H9 (cell line): ENCODE measurements at regions not wholly inside any gene's neighbourhood (a gene's known extent, or its start where the extent isn't known, plus 50 kb on each side); places are given as distances from the start of the nearest gene placed in this dataset.

Experiments
- DNase-seq: peaks from one replicate; pipeline ENCODE4 v3.0.0-alpha.2; 2017
- H2AFZ ChIP-seq: one replicate; pipeline ENCODE4 v1.6.1; 2013; ENCODE audit warnings: mild to moderate bottlenecking, low read length, control low read depth, moderate library complexity
- H2AK5ac ChIP-seq: 2 replicates; pipeline ENCODE4 v1.6.1; 2013; ENCODE audit warnings: low read length, control low read depth, mixed read lengths; ENCODE audit not compliant: insufficient read length
- H2BK120ac ChIP-seq: one replicate; pipeline ENCODE4 v1.6.1; 2013; ENCODE audit warnings: low read depth, mild to moderate bottlenecking, low read length, control low read depth, inconsistent platforms; ENCODE audit not compliant: poor library complexity, severe bottlenecking
- H2BK12ac ChIP-seq: 2 replicates; pipeline ENCODE4 v1.6.1; 2013; ENCODE audit warnings: low read length, control low read depth, mixed read lengths, low read depth; ENCODE audit not compliant: insufficient read length
- H2BK15ac ChIP-seq: 2 replicates; pipeline ENCODE4 v1.6.1; 2013; ENCODE audit warnings: low read depth, low read length, control low read depth
- H2BK20ac ChIP-seq: one replicate; pipeline ENCODE4 v1.6.1; 2013; ENCODE audit warnings: low read depth, mild to moderate bottlenecking, low read length, control low read depth, inconsistent platforms; ENCODE audit not compliant: poor library complexity, severe bottlenecking
- H2BK5ac ChIP-seq: 2 replicates; pipeline ENCODE4 v1.6.1; 2013; ENCODE audit warnings: low read length, control low read depth, mixed read lengths; ENCODE audit not compliant: insufficient read length
- H3K14ac ChIP-seq: 2 replicates; pipeline ENCODE4 v1.6.1; 2013; ENCODE audit warnings: low read length, control low read depth; ENCODE audit not compliant: insufficient read depth
- H3K18ac ChIP-seq: 2 replicates; pipeline ENCODE4 v1.6.1; 2013; ENCODE audit warnings: low read depth, mild to moderate bottlenecking, mixed read lengths, low read length, control low read depth; ENCODE audit not compliant: insufficient read length
- H3K23ac ChIP-seq: 2 replicates; pipeline ENCODE4 v1.6.1; 2013; ENCODE audit warnings: low read length, control low read depth, mixed read lengths, low read depth; ENCODE audit not compliant: insufficient read length
- H3K23me2 ChIP-seq: 2 replicates; pipeline ENCODE4 v1.6.1; 2013; ENCODE audit warnings: low read depth, mild to moderate bottlenecking, mixed read lengths, low read length, control low read depth; ENCODE audit not compliant: insufficient read length, poor library complexity, severe bottlenecking
- H3K27ac ChIP-seq: 2 replicates; pipeline ENCODE4 v1.5.1; 2013; ENCODE audit warnings: low read length, control low read depth, mixed read lengths, low read depth; ENCODE audit not compliant: insufficient read length
- H3K27me3 ChIP-seq: 2 replicates; pipeline ENCODE4 v1.6.1; 2013; ENCODE audit warnings: low read length, control low read depth, inconsistent platforms; ENCODE audit not compliant: insufficient read depth
- H3K4ac ChIP-seq: 2 replicates; pipeline ENCODE4 v1.6.1; 2013; ENCODE audit warnings: low read depth, mild to moderate bottlenecking, control low read depth, inconsistent platforms, low read length, moderate library complexity
- H3K4me1 ChIP-seq: 2 replicates; pipeline ENCODE4 v1.6.1; 2013; ENCODE audit warnings: low read length, control low read depth, inconsistent platforms; ENCODE audit not compliant: insufficient read depth
- H3K4me2 ChIP-seq: 2 replicates; pipeline ENCODE4 v1.6.1; 2013; ENCODE audit warnings: low read length, control low read depth, mixed read lengths; ENCODE audit not compliant: insufficient read length, insufficient read depth
- H3K56ac ChIP-seq: 2 replicates; pipeline ENCODE4 v1.6.1; 2013; ENCODE audit warnings: low read depth, mild to moderate bottlenecking, mixed read lengths, low read length, control low read depth; ENCODE audit not compliant: insufficient read length
- H3K79me1 ChIP-seq: 2 replicates; pipeline ENCODE4 v1.6.1; 2013; ENCODE audit warnings: low read depth, mild to moderate bottlenecking, moderate library complexity, low read length, control low read depth, inconsistent platforms; ENCODE audit not compliant: insufficient read depth, poor library complexity, severe bottlenecking
- H3K79me2 ChIP-seq: 2 replicates; pipeline ENCODE4 v1.6.1; 2013; ENCODE audit warnings: low read length, control low read depth, inconsistent platforms; ENCODE audit not compliant: insufficient read depth
- H3K9ac ChIP-seq: 2 replicates; pipeline ENCODE4 v1.6.1; 2013; ENCODE audit warnings: low read length, control low read depth, mixed read lengths; ENCODE audit not compliant: insufficient read length; ENCODE audit errors: extremely low read depth
- H3K9me3 ChIP-seq: one replicate; pipeline ENCODE4 v1.6.1; 2013; ENCODE audit warnings: low read depth, low read length, inconsistent platforms; ENCODE audit not compliant: control insufficient read depth
- H3T11ph ChIP-seq: one replicate; pipeline ENCODE4 v1.6.1; 2013; ENCODE audit warnings: mild to moderate bottlenecking, low read length, control low read depth, inconsistent platforms
- H4K20me1 ChIP-seq: one replicate; pipeline ENCODE4 v1.6.1; 2013; ENCODE audit not compliant: control insufficient read depth, insufficient read length, insufficient read depth
- H4K5ac ChIP-seq: 2 replicates; pipeline ENCODE4 v1.6.1; 2013; ENCODE audit warnings: low read depth, mild to moderate bottlenecking, mixed read lengths, low read length, control low read depth; ENCODE audit not compliant: insufficient read length
- H4K8ac ChIP-seq: replicated peaks from 2 replicates; pipeline ENCODE4 v1.6.1; 2013; ENCODE audit warnings: low read length, control low read depth, mixed read lengths, low read depth; ENCODE audit not compliant: insufficient read length
- H4K91ac ChIP-seq: 2 replicates; pipeline ENCODE4 v1.6.1; 2013; ENCODE audit warnings: low read depth, mild to moderate bottlenecking, moderate library complexity, mixed read lengths, low read length, control low read depth; ENCODE audit not compliant: insufficient read length
- H3K27ac Mint-ChIP-seq, 3 experiments: 2 replicates in 2 of 3; 3 replicates in 1 of 3; pipeline ENCODE4 v1.8.0; 2020 to 2021; ENCODE audit warnings: mixed read lengths in 3 of 3, mild to moderate bottlenecking in 1 of 3, moderate library complexity in 1 of 3
- H3K27me3 Mint-ChIP-seq: 2 replicates; pipeline ENCODE4 v1.8.0; 2021; ENCODE audit warnings: low read depth, mild to moderate bottlenecking, moderate library complexity, mixed read lengths
- H3K36me3 Mint-ChIP-seq, 3 experiments: 2 replicates in 2 of 3; 3 replicates in 1 of 3; pipeline ENCODE4 v1.8.0; 2020 to 2021; ENCODE audit warnings: low read depth in 3 of 3, mixed read lengths in 3 of 3; ENCODE audit not compliant: insufficient read depth in 1 of 3
- H3K4me1 Mint-ChIP-seq, 2 experiments: 2 replicates each; pipeline ENCODE4 v1.8.0; 2020; ENCODE audit warnings: mixed read lengths in 2 of 2
- H3K4me3 Mint-ChIP-seq, 2 experiments: 2 replicates in 1 of 2; 3 replicates in 1 of 2; pipeline ENCODE4 v1.8.0; 2020 to 2021; ENCODE audit warnings: mild to moderate bottlenecking in 2 of 2, mixed read lengths in 2 of 2, moderate library complexity in 1 of 2
- H3K9me3 Mint-ChIP-seq, 2 experiments: 2 replicates in 1 of 2; 3 replicates in 1 of 2; pipeline ENCODE4 v1.8.0; 2020; ENCODE audit warnings: mild to moderate bottlenecking in 2 of 2, mixed read lengths in 2 of 2, moderate library complexity in 1 of 2
- WGBS: extraction: QIAGEN DNeasy Blood & Tissue Kit; methylation state at CpG from one replicate; pipeline ENCODE4 v1.1.7; 2013; ENCODE audit warnings: missing lambda C conversion rate, low lambda C conversion rate, mixed read lengths; ENCODE audit not compliant: insufficient read length; ENCODE audit errors: extremely low coverage; 5-methylcytosine and 5-hydroxymethylcytosine counted together
- TF ChIP-seq, protein P1 (sequence below): fragments of 200-600 bp; sonication (generic); conservative IDR thresholded peaks from 3 replicates; pipeline ENCODE4 v1.8.0; 2021; ENCODE audit warnings: antibody characterized with exemption, mild to moderate bottlenecking

DNA sequence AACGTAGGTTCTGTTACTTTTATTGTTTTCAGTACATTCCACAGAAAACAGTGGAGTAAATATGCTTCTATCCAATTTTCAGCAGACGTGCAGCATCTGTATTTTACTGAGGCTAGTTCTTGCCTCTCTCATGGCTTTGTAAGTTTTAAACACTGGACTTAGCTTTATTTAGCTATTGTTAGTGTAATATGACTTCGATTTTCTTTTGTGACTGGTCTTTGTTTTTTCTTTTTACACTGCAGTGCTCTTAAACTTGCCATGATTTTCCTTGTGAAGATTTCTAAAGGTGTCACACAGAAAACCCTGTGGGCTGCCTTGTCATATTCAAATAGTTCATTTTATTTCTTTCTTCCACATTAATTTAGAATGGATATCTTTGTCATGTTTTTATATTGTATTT, 1234.9 kb upstream of the CITED2 start:
- Histone ChIP-seq H2BK12ac (no peak overlapping the region), H3K79me1 (no peaks in the 10 kb centered on the region), H4K5ac (no peak overlapping the region), H4K91ac (no peak overlapping the region), H3K23me2 (no peaks in the 10 kb centered on the region), H3K27ac (no peak overlapping the region), H2BK15ac (no peak overlapping the region), H3K79me2 (no peaks in the 10 kb centered on the region), H3K56ac (no peak overlapping the region), H3K18ac (no peak overlapping the region), H3K23ac (no peak overlapping the region), H3K14ac (no peak overlapping the region), H3K4ac (no peak overlapping the region), H3K9me3 (no peaks in the 10 kb centered on the region), H2BK20ac (no peak overlapping the region), H2BK5ac (no peak overlapping the region), H3K27me3 (no peaks in the 10 kb centered on the region), H4K20me1 (no peaks in the 10 kb centered on the region), H2AFZ (no peak overlapping the region), H3K9ac (no peak overlapping the region), H3K4me2 (no peak overlapping the region), H4K8ac (no peak overlapping the region), H2BK120ac (no peak overlapping the region), H3K4me1 (no peaks in the 10 kb centered on the region), H2AK5ac (no peak overlapping the region), H3T11ph (no peak overlapping the region)
- Mint-ChIP-seq H3K9me3 (no peaks in the 10 kb centered on the region), H3K36me3 (no peaks in the 10 kb centered on the region), H3K4me3 (no peak overlapping the region), H3K27ac (no peak overlapping the region), H3K4me1 (no peaks in the 10 kb centered on the region), H3K27me3 (no peaks in the 10 kb centered on the region)
- TF ChIP-seq, protein P1, sequence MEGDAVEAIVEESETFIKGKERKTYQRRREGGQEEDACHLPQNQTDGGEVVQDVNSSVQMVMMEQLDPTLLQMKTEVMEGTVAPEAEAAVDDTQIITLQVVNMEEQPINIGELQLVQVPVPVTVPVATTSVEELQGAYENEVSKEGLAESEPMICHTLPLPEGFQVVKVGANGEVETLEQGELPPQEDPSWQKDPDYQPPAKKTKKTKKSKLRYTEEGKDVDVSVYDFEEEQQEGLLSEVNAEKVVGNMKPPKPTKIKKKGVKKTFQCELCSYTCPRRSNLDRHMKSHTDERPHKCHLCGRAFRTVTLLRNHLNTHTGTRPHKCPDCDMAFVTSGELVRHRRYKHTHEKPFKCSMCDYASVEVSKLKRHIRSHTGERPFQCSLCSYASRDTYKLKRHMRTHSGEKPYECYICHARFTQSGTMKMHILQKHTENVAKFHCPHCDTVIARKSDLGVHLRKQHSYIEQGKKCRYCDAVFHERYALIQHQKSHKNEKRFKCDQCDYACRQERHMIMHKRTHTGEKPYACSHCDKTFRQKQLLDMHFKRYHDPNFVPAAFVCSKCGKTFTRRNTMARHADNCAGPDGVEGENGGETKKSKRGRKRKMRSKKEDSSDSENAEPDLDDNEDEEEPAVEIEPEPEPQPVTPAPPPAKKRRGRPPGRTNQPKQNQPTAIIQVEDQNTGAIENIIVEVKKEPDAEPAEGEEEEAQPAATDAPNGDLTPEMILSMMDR = no peak
- DNase-seq = no peak
- no CpG with 5 or more reads among the region's 3 CpGs for WGBS
